MM.1S (cell line): ENCODE measurements at regions not wholly inside any gene's neighbourhood (a gene's known extent, or its start where the extent isn't known, plus 50 kb on each side); places are given as distances from the start of the nearest gene placed in this dataset.

Source experiments
- DNase-seq: peaks from one replicate; pipeline ENCODE4 v3.0.0-alpha.2; 2015
- H2AFZ ChIP-seq: fragments of 300-600 bp; sonication (generic); 2 replicates; pipeline ENCODE4 v1.6.0; 2016; ENCODE audit warnings: antibody characterized with exemption, low read length
- H3F3A ChIP-seq: fragments of 300-600 bp; sonication (generic); 2 replicates; pipeline ENCODE4 v1.6.1; 2016; ENCODE audit warnings: mild to moderate bottlenecking, antibody characterized with exemption, low read length, moderate library complexity, mixed read lengths; ENCODE audit not compliant: insufficient read depth
- H3K27ac ChIP-seq: fragments of 300-600 bp; sonication (generic); 2 replicates; pipeline ENCODE4 v1.5.1; 2016; ENCODE audit warnings: mild to moderate bottlenecking, low read length
- H3K27me3 ChIP-seq: fragments of 300-600 bp; sonication (generic); replicated peaks from 2 replicates; pipeline ENCODE4 v1.6.0; 2016; ENCODE audit warnings: low read length; ENCODE audit not compliant: insufficient read depth
- H3K36me3 ChIP-seq: fragments of 300-600 bp; sonication (generic); replicated peaks from 2 replicates; pipeline ENCODE4 v1.6.1; 2016; ENCODE audit warnings: mild to moderate bottlenecking, low read length, mixed read lengths; ENCODE audit not compliant: insufficient read depth
- H3K4me1 ChIP-seq: fragments of 300-600 bp; sonication (generic); 2 replicates; pipeline ENCODE4 v1.6.1; 2016; ENCODE audit warnings: low read length, mixed read lengths
- H3K4me2 ChIP-seq: fragments of 300-600 bp; sonication (generic); 2 replicates; pipeline ENCODE4 v1.6.0; 2016; ENCODE audit warnings: low read depth, low read length
- H3K4me3 ChIP-seq: fragments of 300-600 bp; sonication (generic); 2 replicates; pipeline ENCODE4 v1.5.1; 2016; ENCODE audit warnings: low read length, mixed read lengths
- H3K79me2 ChIP-seq: fragments of 300-600 bp; sonication (generic); 2 replicates; pipeline ENCODE4 v1.6.1; 2016; ENCODE audit warnings: mixed run types, low read length, mixed read lengths
- H3K9ac ChIP-seq: fragments of 300-600 bp; sonication (generic); 2 replicates; pipeline ENCODE4 v1.6.1; 2016; ENCODE audit warnings: low read length, mixed read lengths
- H3K9me2 ChIP-seq: fragments of 300-600 bp; sonication (generic); replicated peaks from 2 replicates; pipeline ENCODE4 v1.6.1; 2016; ENCODE audit warnings: mild to moderate bottlenecking, low read length, mixed read lengths; ENCODE audit not compliant: insufficient read depth
- H3K9me3 ChIP-seq: fragments of 300-600 bp; sonication (generic); replicated peaks from 2 replicates; pipeline ENCODE4 v1.6.1; 2016; ENCODE audit warnings: mild to moderate bottlenecking, low read length, mixed read lengths; ENCODE audit not compliant: insufficient read depth
- H4K20me1 ChIP-seq: fragments of 300-600 bp; sonication (generic); 2 replicates; pipeline ENCODE4 v1.6.1; 2016; ENCODE audit warnings: mild to moderate bottlenecking, low read length, moderate library complexity, mixed read lengths; ENCODE audit not compliant: insufficient read depth
- CTCF ChIP-seq: fragments of 300-600 bp; sonication (generic); IDR thresholded peaks from 2 replicates; pipeline ENCODE4 v1.5.1; 2016; ENCODE audit warnings: antibody characterized with exemption, low read length, mixed read lengths
- EZH2 ChIP-seq: fragments of 300-600 bp; sonication (generic); optimal IDR thresholded peaks from 2 replicates; pipeline ENCODE3; 2017; ENCODE audit warnings: low read depth, mild to moderate bottlenecking, antibody characterized with exemption, low read length, mixed read lengths
- EZH2phosphoT487 ChIP-seq: fragments of 300-600 bp; sonication (generic); IDR thresholded peaks from 2 replicates; pipeline ENCODE4 v1.6.1; 2018; ENCODE audit warnings: antibody characterized with exemption, low read length

- Histone ChIP-seq H3K27me3 (no peaks in the 10 kb centered on the region), H3F3A (no peaks in the 10 kb centered on the region), H3K9ac (no peak overlapping the region), H3K9me3 (no peaks in the 10 kb centered on the region), H3K79me2 (no peaks in the 10 kb centered on the region), H3K4me2 (no peak overlapping the region), H3K4me1 (no peaks in the 10 kb centered on the region), H4K20me1 (no peaks in the 10 kb centered on the region), H2AFZ (no peak overlapping the region), H3K36me3 (no peaks in the 10 kb centered on the region), H3K27ac (no peak overlapping the region), H3K4me3 (no peak overlapping the region), H3K9me2 (no peaks in the 10 kb centered on the region)
- no peak for TF ChIP-seq CTCF
- TF ChIP-seq EZH2: no peak
- TF ChIP-seq EZH2phosphoT487: no peak
- no peak for DNase-seq
Observed at GRCh38 chr7:85412912-85413311, 226.1 kb upstream of the SEMA3D start.

- TF ChIP-seq EZH2phosphoT487 (no peak), CTCF (no peak), EZH2 (no peak)
- no peaks in the 10 kb centered on the region for H3K79me2 ChIP-seq
- H3K4me1 ChIP-seq: no peaks in the 10 kb centered on the region
- no peaks in the 10 kb centered on the region for H3K9me3 ChIP-seq
- H3K9me2 ChIP-seq: no peaks in the 10 kb centered on the region
- no peaks in the 10 kb centered on the region for H3F3A ChIP-seq
- no peaks in the 10 kb centered on the region for H4K20me1 ChIP-seq
- no peaks in the 10 kb centered on the region for H3K36me3 ChIP-seq
- H3K27me3 ChIP-seq: no peaks in the 10 kb centered on the region
- no peak overlapping the region for H2AFZ ChIP-seq
- H3K4me3 ChIP-seq: no peak overlapping the region
- no peak for DNase-seq
- no peak overlapping the region for H3K4me2 ChIP-seq
- H3K9ac ChIP-seq: no peak overlapping the region
- H3K27ac ChIP-seq: no peak overlapping the region
Observed at GRCh38 chr7:85407391-85407790, 220.5 kb upstream of the SEMA3D start.

- no peaks in the 10 kb centered on the region for H3K36me3 ChIP-seq
- H3K9me2 ChIP-seq: no peaks in the 10 kb centered on the region
- DNase-seq: no peak
- no peak overlapping the region for H3K4me2 ChIP-seq
- no peaks in the 10 kb centered on the region for H3K27me3 ChIP-seq
- TF ChIP-seq EZH2 (no peak), CTCF (no peak)
- H3K79me2 ChIP-seq: no peaks in the 10 kb centered on the region
- no peaks in the 10 kb centered on the region for H3K4me1 ChIP-seq
- H3K9ac ChIP-seq: no peak overlapping the region
- H3K27ac ChIP-seq: no peak overlapping the region
- H4K20me1 ChIP-seq: no peaks in the 10 kb centered on the region
- H3F3A ChIP-seq: no peaks in the 10 kb centered on the region
- no peak overlapping the region for H3K4me3 ChIP-seq
- H2AFZ ChIP-seq: no peak overlapping the region
- H3K9me3 ChIP-seq: no peaks in the 10 kb centered on the region
Observed at GRCh38 chr7:85405016-85405902, 218.4 kb upstream of the SEMA3D start.
